Retinal pigment epithelial cell (primary cell): ENCODE measurements at regions not wholly inside any gene's neighbourhood (a gene's known extent, or its start where the extent isn't known, plus 50 kb on each side); places are given as distances from the start of the nearest gene placed in this dataset.

Experiments
- DNase-seq: peaks from one replicate; pipeline ENCODE4 v3.0.0-alpha.2; 2010; ENCODE audit warnings: low read depth
- H3K4me3 ChIP-seq: 2 replicates; pipeline ENCODE4 v1.5.1; 2011; ENCODE audit warnings: mild to moderate bottlenecking, low read length, control low read depth, moderate library complexity
- CTCF ChIP-seq: conservative IDR thresholded peaks from 2 replicates; pipeline ENCODE4 v1.5.1; 2011; ENCODE audit warnings: low read depth, low read length, control low read depth, inconsistent platforms

- no peak overlapping the region for H3K4me3 ChIP-seq
- TF ChIP-seq CTCF, result no peak
- DNase-seq, result no peak
Measured at GRCh38 chr16:65500919-65501318, 379.1 kb upstream of the CDH11 start.

- H3K4me3 ChIP-seq, result no peak overlapping the region
- no peak for TF ChIP-seq CTCF
- no peak for DNase-seq
Measured at GRCh38 chr16:65500007-65500406, 378.1 kb upstream of the CDH11 start.

GRCh38 chr16:65499566-65499965 is 377.7 kb upstream of the CDH11 start:
- no peak for DNase-seq
- no peak overlapping the region for H3K4me3 ChIP-seq
- TF ChIP-seq CTCF, result no peak

GRCh38 chr16:65497571-65497970 is 375.7 kb upstream of the CDH11 start:
- TF ChIP-seq CTCF, result no peak
- DNase-seq, result no peak
- no peak overlapping the region for H3K4me3 ChIP-seq

GRCh38 chr16:65495106-65495505 is 373.2 kb upstream of the CDH11 start:
- H3K4me3 ChIP-seq, result no peak overlapping the region
- no peak for DNase-seq
- no peak for TF ChIP-seq CTCF

GRCh38 chr16:65494609-65495008 is 372.7 kb upstream of the CDH11 start:
- no peak overlapping the region for H3K4me3 ChIP-seq
- TF ChIP-seq CTCF, result no peak
- no peak for DNase-seq

GRCh38 chr16:65494080-65494479 is 372.2 kb upstream of the CDH11 start:
- TF ChIP-seq CTCF, result no peak
- no peak for DNase-seq
- H3K4me3 ChIP-seq, result no peak overlapping the region
